Muscle layer of duodenum (tissue), 2 donors: ENCODE measurements at regions not wholly inside any gene's neighbourhood (a gene's known extent, or its start where the extent isn't known, plus 50 kb on each side); places are given as distances from the start of the nearest gene placed in this dataset.

Source experiments
- H3K27ac ChIP-seq: one replicate; pipeline ENCODE4 v1.7.0; 2013; ENCODE audit warnings: mild to moderate bottlenecking, low read length
- H3K27me3 ChIP-seq: one replicate; pipeline ENCODE4 v1.7.0; 2013; ENCODE audit warnings: low read depth, mild to moderate bottlenecking, control low read depth, low read length
- H3K36me3 ChIP-seq, 2 donors: one replicate each; pipeline ENCODE4 v1.7.0; 2013; ENCODE audit warnings: low read length in 2 of 2, control low read depth in 1 of 2, mild to moderate bottlenecking in 1 of 2; ENCODE audit not compliant: insufficient read depth in 2 of 2, control insufficient read depth in 1 of 2
- H3K4me1 ChIP-seq, 2 donors: one replicate each; pipeline ENCODE4 v1.7.0; 2013; ENCODE audit warnings: low read length in 2 of 2, mild to moderate bottlenecking in 2 of 2, control low read depth in 1 of 2, moderate library complexity in 1 of 2; ENCODE audit not compliant: insufficient read depth in 2 of 2, control insufficient read depth in 1 of 2
- H3K4me3 ChIP-seq, 2 donors: one replicate each; pipeline ENCODE4 v1.7.0; 2013; ENCODE audit warnings: low read length in 2 of 2, low read depth in 1 of 2, mild to moderate bottlenecking in 1 of 2
- H3K9me3 ChIP-seq, 2 donors: one replicate each; pipeline ENCODE4 v1.7.0; 2013; ENCODE audit warnings: low read length in 2 of 2, control low read depth in 1 of 2, mild to moderate bottlenecking in 1 of 2; ENCODE audit not compliant: control insufficient read depth in 1 of 2
- donor health status: healthy.

GRCh38 chr2:43055985-43056384, 170.4 kb downstream of the ZFP36L2 start:
- Histone ChIP-seq H3K4me1 (peaks cover 4 to 12% of the 10 kb centered on the region in 2 donors), H3K27ac (no peak overlapping the region), H3K36me3 (no peaks in the 10 kb centered on the region), H3K27me3 (no peaks in the 10 kb centered on the region), H3K9me3 (no peaks in the 10 kb centered on the region), H3K4me3 (no peak overlapping the region)

GRCh38 chr2:43055086-43055912, 171.1 kb downstream of the ZFP36L2 start:
- Histone ChIP-seq H3K4me1 (peaks cover 4 to 14% of the 10 kb centered on the region in 2 donors), H3K36me3 (no peaks in the 10 kb centered on the region), H3K27ac (no peak overlapping the region), H3K9me3 (no peaks in the 10 kb centered on the region), H3K27me3 (no peaks in the 10 kb centered on the region), H3K4me3 (no peak overlapping the region)

- Histone ChIP-seq H3K9me3 (no peaks in the 10 kb centered on the region), H3K27me3 (no peaks in the 10 kb centered on the region), H3K4me3 (no peak overlapping the region), H3K36me3 (no peaks in the 10 kb centered on the region), H3K4me1 (peaks cover 4 to 12% of the 10 kb centered on the region in 2 donors), H3K27ac (no peak overlapping the region)
These were observed 172.0 kb downstream of the ZFP36L2 start for GRCh38 chr2:43054367-43054766.

DNA sequence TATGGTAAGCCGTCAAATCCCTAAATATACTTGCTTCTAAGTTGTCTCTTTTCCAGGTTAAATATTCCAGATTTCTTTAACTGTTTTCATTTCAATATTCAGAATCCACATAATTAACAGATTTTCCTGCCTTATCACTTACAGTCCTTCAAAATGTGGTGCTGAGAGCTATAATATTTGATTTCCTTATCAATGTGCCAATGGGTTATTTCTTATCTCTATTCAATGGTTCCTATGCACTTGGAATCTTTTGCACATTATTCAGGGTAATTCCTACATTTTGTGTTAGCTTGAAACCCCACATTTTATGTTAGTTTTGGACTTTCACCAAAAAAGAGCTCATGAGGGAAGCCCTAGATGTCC, 173.5 kb downstream of the ZFP36L2 start:
- H3K27me3 ChIP-seq, result no peaks in the 10 kb centered on the region
- no peak overlapping the region for H3K27ac ChIP-seq
- no peaks in the 10 kb centered on the region for H3K36me3 ChIP-seq
- no peak overlapping the region for H3K4me3 ChIP-seq
- H3K9me3 ChIP-seq, result no peaks in the 10 kb centered on the region
- H3K4me1 ChIP-seq, result peaks cover 0 to 6% of the 10 kb centered on the region in 2 donors

DNA sequence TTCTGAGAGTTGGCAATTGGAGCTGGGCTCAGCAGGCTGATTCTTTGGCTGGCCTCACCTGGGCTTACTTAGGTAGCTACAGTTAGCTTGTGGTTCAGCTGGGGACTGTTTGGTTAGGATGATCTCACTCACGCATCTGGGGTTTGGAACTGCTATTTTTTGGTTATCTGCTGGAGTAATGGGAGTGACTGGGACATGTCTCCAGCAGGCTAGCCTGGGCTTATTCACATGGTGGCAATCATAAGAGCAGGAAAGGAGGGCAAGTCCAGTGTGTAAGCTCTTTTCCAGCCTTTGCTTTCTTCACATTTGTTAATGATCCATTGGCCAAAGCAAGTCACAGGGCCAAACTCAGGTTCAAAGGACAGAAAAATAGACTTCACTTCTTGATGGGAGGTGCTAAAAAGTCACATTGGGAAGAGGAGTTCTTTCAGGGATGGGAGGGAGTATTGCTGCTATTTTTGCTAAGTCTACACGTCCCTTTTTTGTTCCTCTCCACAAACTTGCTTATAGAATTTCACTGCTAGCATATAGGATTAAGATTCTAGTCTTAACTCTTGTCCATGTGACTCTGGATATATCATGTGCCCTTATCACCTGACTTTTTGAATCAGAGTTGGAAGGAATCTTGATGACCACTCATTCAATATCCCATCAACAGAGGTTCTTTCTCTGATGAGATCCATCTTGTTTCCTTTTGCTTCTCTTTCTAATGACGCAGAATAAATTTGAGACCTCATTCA, 174.0 kb downstream of the ZFP36L2 start:
- H3K4me1 ChIP-seq, result peaks cover 0 to 7% of the 10 kb centered on the region in 2 donors
- no peaks in the 10 kb centered on the region for H3K27me3 ChIP-seq
- H3K27ac ChIP-seq, result no peak overlapping the region
- H3K36me3 ChIP-seq, result no peaks in the 10 kb centered on the region
- no peaks in the 10 kb centered on the region for H3K9me3 ChIP-seq
- H3K4me3 ChIP-seq, result no peak overlapping the region

DNA sequence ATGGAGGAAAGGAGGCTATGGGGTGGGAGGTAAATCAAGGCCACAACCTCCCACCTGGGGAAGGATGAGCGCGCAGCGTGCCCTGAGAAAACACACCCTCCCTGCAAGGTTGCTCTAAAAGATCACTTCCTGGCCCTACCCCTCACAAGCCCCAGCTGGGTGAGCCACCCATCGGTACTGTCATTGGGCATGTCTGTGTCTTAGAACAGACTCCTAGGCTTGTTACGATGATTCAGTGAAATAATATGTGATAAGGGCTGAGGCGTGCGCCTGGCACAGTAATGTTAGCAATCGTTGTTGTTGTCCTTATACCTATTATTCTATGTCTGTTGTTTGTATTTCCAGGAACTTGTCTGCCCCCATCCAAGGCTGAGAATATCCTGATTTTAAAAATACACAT, 175.1 kb downstream of the ZFP36L2 start:
- Histone ChIP-seq H3K36me3 (no peaks in the 10 kb centered on the region), H3K9me3 (no peaks in the 10 kb centered on the region), H3K4me1 (peaks cover 0 to 17% of the 10 kb centered on the region in 2 donors), H3K27me3 (no peaks in the 10 kb centered on the region), H3K27ac (no peak overlapping the region), H3K4me3 (no peak overlapping the region)

GRCh38 chr2:43050866-43051265, 175.5 kb downstream of the ZFP36L2 start:
- H3K27me3 ChIP-seq, result no peaks in the 10 kb centered on the region
- H3K4me1 ChIP-seq, result peaks cover 0 to 19% of the 10 kb centered on the region in 2 donors
- H3K27ac ChIP-seq, result no peak overlapping the region
- no peaks in the 10 kb centered on the region for H3K36me3 ChIP-seq
- no peak overlapping the region for H3K4me3 ChIP-seq
- no peaks in the 10 kb centered on the region for H3K9me3 ChIP-seq

DNA sequence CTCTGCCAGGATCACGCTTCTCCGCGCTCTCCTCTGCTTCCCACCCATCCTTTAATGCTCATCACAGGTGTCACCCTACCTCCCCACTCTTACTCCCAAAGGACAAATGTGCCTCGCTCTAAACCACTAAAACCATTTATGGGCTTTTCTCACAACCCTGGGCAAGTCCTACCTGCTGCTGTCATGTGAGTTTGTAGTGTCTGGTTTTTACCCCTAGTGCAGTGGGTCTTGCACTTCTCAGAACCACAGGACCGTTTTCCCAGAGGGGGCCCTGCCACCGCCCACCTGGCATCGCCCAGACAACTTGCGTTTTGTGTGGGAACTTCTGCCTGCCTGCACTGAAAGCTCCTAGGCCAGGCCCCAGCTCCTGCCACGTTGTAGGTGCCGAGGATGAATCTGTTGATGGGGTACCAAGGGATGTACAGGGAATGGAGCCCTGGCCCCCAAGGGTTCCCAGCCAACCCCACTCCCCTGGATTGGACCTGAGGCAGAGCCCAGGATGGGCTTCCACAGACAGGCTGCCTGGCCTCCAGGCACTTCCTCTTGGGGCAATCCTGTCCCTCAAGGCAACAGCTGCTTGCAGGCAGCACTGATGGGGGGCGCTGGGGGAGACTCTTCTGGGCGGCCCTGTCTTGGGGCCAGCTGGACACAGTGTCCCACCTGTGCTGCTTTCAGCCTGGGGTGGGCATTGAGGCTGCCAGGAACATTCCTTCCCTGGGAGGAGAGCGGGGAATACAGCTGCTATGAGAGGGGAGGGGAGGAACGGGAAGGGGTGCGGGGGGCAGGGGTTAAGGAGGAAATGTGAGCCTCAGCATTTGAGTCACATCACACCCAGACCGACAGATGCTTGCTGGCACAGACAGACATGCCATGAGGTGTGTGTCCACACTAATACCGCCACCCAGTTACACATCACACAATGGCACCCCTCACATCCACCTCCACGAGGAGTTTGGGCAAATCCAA, 176.3 kb downstream of the ZFP36L2 start:
- H3K27ac ChIP-seq, result no peak overlapping the region
- H3K4me3 ChIP-seq, result no peak overlapping the region
- H3K4me1 ChIP-seq, result peaks cover 0 to 19% of the 10 kb centered on the region in 2 donors
- no peaks in the 10 kb centered on the region for H3K9me3 ChIP-seq
- H3K36me3 ChIP-seq, result no peaks in the 10 kb centered on the region
- no peaks in the 10 kb centered on the region for H3K27me3 ChIP-seq

- no peak overlapping the region for H3K4me3 ChIP-seq
- no peak overlapping the region for H3K27ac ChIP-seq
- H3K4me1 ChIP-seq, result peaks cover 0 to 19% of the 10 kb centered on the region in 2 donors
- H3K9me3 ChIP-seq, result no peaks in the 10 kb centered on the region
- no peaks in the 10 kb centered on the region for H3K27me3 ChIP-seq
- no peaks in the 10 kb centered on the region for H3K36me3 ChIP-seq
These were observed 179.1 kb downstream of the ZFP36L2 start for GRCh38 chr2:43047187-43047780.

DNA sequence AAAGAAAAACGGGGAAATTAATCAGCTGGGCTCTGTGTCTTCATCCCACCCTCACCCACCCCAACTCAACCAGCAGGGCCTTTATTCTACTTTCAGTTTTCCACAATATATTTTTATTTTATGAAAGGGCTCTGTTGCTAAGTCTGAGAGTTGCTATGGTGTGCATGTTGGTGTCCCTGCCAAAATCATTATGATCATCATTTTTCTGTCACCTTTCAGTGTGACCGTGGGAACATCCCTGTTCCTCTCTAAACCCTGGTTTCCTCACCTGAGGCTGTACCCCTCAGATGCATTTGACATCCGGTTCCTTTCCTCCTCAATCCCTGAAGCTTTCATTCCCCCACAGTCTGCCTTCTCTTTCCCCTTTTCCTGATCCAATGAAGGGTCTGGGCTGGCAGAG, 180.5 kb downstream of the ZFP36L2 start:
- Histone ChIP-seq H3K4me3 (no peak overlapping the region), H3K4me1 (peaks cover 0 to 20% of the 10 kb centered on the region in 2 donors), H3K9me3 (no peaks in the 10 kb centered on the region), H3K27me3 (no peaks in the 10 kb centered on the region), H3K36me3 (no peaks in the 10 kb centered on the region), H3K27ac (no peak overlapping the region)
